GM15510 (cell line): ENCODE measurements at regions not wholly inside any gene's neighbourhood (a gene's known extent, or its start where the extent isn't known, plus 50 kb on each side); places are given as distances from the start of the nearest gene placed in this dataset.

Source experiments
- POLR2A ChIP-seq: IDR thresholded peaks from 3 replicates; pipeline ENCODE4 v1.6.1; 2011; ENCODE audit warnings: borderline replicate concordance; ENCODE audit not compliant: insufficient read length; ENCODE audit errors: extremely low read depth

DNA sequence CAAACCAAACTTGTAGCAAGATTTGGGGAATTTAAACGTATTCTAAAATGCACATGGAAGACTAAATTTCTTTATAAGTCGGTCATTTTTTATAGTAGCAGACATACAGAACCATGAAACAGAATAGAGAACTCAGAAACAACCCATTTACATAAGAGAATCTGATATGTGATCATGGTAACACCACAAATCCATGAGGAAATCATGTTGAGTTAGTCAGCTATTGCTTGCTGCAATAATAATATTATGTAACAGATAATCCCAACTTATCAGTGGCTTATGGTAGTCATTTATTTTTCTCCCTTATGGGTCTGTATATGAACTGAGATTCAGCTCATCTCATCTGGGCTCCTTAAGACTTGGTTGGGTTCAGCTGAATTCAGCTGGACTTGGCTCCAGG lies 103.4 kb upstream of the SERTAD2 start:
- no peak for TF ChIP-seq POLR2A

DNA sequence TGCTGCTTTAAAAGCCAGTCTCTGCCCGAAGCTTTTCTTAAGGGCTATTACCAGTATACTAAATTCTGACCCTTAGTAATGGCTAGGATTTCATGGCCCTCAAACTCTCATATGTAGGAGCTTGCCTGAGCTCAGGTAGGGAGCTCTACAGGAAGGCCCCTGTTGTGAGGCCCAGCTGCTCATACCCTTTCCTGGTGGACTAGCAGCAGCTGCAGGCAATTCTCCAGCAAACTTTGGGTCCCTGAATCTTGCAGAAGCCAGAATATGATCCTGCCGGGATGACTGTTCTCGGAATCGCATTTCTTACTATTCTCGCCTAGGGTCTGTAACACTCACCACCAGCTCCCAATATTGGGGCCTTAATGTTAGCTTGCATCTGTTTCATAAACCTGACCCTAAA lies 106.4 kb upstream of the SERTAD2 start:
- TF ChIP-seq POLR2A, result no peak

DNA sequence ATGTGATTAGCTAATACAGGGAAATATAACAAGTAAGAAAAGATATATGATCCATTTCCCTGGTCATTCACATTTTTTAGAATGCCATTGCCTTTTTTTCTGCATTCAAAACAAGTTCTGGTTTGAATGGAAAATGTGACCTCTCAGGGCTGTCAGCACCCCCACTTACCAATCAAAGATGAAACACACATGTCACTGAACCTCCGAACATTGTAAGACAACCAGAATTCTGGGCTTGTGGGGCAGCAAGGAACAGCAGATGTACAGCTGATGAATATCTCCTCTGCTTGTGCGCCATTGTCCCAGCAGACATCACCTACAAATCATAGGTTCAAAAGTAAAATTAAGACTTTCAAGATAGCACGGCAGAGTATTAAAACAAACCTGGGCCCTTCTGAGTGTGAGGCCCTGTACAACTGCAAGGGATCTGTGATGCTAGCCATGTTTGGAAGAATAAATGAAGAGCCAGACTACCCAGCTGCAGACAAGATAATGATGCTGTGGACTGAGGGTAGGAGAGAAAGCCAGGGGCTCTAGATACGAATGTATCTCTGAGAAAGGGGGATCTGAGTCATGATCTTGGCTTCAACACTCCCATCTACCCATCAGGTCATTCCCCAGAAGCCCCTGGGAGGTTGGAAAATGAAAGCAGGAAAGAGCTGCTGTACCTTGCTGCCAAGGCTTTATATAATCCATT lies 108.7 kb upstream of the SERTAD2 start:
- TF ChIP-seq POLR2A, result no peak

DNA sequence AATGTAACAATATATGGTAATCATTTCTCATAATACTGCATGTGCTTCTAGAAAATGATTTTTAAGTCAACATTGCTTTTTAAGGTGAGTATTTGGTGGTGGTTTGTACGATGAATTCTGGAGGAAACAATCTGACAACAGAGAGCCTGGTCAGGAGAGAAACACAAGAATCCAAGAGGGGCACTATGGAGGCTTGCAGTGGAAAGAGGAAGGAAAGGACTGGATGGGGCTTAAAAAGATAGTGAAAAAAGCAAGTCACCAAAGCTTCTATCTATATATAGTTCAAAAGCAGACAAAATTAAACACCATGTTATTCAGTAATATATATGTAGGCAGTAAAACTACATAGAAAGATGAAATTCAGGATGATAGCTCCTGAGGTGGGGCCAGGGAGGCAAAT lies 109.4 kb upstream of the SERTAD2 start:
- no peak for TF ChIP-seq POLR2A

DNA sequence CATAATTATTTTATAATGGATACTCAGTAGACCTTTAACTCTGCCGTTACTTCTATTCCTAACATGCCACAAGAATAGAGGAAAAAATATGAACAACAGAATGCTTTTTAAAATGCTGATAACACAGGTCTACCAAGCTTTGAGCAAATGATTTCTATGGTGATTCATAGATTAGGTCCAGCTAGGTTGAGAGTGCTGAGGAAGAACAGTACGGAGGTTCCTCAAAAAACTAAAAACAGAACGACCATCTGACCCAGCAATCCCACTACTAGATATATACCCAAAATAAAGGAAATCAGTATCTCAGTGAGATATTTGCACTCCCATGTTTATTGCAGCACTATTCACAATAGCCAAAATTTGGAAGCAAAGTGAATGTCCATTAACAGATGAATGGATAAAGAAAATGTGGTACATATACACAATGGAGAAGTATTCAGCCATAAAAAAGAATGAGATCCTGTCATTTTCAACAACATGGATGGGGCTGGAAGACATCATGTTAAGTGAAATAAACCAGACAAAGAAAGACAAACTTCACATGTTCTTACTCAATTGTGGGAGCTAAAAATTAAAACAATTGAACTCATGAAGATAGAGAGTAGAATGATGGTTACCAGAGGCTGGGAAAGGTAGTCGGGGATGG lies 111.6 kb upstream of the SERTAD2 start:
- TF ChIP-seq POLR2A, result no peak

DNA sequence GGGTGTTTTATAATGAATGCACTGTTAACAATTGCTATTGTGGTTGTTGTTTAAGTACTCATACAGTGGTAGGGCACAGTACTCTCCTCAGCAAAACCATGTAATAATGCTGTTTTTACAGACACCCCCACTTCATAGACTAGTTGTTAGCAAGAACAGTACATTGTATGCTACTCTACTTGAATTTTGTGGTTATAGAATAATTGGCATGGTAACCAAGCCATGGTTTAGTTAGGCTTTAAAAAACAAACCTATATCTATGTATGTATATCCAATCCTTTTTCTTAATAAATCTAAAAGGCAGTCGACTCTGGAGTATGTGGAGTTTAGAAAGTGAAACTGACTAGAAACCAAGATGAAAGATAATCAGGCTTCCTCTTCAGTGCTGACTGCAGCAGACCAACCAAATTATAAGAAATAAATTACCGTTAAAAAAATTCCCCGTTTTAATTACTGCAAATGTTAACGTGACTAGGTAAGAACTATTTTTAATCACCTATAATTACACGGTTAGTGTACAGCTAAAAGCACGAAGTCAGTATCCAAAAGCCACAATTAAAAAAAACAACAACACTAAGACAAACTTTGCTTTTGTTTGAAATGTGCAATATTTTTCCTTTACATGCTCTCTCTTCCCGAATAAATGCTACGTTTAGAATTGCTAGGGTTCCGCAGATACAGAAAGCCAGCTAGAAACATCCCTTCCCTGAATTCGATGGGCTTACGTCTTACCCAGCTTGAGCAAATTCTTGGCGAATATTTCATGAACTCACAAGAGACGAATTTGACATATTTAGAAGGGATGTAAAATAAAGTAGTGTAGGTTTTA lies 113.3 kb upstream of the SERTAD2 start:
- TF ChIP-seq POLR2A, result no peak

DNA sequence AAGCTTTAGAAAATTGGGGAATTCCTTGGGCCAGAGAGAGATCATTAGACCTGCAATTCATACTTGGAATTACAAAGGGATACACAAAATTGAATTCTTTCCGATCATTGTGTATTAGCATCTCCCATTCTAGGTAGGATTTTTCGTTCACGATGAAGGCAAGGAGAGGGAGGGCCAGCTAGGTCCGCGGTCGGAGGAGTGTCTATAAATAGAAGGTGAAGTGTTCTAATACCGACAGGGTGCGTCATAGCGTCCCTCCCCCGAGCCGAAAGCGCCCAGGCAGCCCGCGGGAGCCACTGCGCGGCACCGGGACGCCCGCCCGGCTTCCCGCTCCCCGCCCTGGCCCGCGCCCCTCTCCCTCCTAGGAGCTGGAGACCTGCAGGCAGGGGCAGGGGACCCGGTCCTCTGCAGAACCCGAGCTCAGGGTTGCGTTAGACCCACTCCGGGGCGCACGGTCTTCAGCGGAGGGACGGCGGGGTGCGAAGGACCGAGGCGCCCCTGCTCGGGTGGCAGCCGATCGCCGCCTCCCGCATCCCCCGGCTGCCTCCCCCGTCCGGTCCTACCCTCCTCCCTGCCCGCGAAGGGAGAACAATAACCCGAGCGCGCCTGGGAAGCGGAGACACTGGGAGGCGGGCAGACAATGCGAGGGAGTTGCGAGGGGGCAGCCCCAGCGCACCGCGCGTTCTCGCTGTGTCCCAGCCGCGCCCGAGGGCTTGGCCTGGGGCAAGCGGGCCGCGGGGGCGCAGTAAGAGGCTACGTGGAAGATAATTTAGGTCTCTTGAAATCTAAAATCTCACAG lies 114.2 kb upstream of the SERTAD2 start:
- peak; percentile 69 for TF ChIP-seq POLR2A

DNA sequence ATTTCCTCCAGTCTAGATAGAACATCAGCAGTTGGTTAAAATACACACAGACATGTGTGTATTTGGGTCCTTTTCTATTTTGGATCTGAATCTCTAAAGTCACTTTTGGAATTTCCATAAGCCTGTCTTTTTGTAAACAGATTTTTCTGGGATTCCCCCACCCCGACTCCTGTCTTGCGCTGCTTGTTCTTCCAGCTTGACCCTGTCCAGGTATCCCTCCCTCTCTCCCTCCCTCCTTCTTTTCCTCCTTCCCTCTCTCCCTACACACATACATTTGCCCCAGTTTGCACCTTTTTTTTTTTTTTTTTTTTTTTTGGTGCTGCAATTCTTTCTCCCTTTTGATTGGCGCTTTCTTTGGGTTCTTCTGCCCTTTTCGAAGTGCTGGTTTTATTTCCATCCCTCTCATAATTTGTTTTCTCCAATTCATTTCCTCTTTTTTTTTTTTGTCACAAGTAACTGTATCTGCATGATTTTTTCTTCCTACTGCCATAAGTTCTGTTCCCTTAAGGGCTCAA lies 114.8 kb upstream of the SERTAD2 start:
- no peak for TF ChIP-seq POLR2A

DNA sequence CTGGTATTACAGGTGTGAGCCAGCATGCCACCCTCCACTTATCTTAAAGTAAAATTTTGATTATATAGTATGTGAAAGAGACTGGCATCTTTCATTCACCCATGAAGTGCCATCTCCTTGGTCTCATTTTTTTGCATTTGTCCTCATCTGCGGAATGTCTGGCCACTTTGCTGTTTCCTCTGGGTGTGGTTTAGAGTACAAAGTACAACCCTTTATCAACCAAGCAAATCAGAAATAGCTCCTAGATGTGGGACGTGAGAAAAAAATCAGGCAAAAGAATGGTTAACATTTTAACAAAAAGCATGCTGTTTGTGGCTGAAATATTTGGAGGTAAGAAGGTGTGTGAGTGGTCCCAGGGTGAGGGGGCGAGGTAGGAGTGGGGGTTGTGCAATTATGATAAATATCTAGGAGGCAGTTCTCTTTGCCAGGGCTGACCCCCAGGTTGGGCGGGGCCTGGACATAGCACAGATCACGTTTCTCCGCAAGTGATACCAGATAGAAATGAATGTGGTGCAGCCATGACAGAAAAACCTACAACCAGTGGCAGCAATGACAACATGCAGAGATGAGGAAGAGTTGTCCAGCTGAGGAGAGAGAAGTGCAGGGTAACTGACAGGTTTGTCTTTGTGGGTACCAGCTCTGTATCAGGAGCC lies 115.8 kb upstream of the SERTAD2 start:
- no peak for TF ChIP-seq POLR2A

DNA sequence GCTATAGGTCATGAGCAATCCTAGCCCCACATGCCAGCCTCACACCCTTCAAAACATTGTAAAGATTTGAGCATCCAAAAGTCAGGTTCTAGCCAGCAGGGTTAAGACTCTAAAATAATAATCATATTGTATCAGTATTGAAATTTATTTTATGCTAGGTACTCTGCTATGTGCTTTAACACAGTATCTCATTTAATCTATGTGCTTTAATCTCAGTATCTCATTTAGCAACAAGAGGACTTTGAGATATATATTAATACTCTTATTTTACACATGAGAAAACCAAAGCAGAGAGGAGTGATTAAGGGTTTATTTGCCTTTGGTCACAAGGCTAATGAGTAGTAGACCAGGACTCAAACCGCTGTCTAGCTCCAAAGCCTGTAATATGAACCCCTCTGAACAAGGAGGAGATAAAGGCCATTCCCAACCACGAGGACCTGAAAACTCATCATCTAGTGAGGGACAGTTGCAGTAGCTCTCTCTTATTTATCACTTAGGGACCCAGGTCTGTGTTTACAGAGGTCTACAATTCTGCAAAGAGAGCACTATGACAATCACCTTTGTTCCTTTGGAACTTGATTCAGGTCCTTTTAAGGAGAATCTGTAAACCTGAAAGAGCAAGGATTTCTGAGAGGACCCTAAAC lies 116.5 kb upstream of the SERTAD2 start:
- TF ChIP-seq POLR2A, result no peak

DNA sequence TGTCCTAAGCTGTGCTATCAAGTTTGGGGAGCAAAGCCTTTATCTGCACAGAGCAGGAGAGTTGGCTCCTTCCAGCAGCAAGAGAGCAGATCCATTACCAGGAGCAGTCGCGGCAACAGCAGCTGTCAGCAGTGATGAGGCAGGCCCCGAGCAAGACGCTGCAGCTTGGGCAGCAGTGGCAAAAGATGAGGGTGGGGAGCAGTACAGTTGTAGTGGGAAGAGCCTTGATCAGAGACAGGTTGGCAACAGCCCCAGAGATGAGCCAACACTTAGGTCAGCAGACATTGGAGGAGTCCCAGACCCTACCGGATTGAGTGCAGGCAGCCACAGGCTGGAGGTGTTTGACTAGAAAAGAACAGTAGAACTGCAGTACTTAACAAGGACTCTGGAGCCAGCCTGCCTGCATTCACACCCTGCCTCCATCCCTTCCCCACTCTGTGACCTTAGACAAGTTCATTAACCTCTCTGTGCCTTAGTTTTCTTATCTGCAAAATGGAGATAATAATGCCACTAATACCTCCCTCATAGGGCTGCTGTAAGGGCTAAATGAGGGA lies 117.1 kb upstream of the SERTAD2 start:
- TF ChIP-seq POLR2A, result no peak

DNA sequence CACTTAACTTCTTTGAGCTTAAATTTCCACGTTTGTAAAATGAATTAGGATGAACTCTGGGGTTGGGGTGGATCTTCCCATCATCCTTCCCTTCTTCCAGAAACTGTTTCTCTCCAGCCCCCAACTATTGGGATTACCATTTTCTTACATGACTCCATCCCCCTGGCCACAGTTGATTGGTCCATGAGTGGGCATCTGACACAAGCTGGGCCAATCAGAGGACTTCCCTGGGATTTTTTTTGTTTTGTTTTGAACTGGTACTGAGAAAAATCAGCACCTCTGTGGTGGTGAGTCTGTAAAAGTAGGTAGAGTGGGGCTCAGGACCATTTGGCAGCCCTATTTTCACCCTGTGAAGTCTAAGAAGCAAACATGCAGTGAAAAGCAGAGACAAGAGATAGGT lies 118.0 kb upstream of the SERTAD2 start:
- no peak for TF ChIP-seq POLR2A

DNA sequence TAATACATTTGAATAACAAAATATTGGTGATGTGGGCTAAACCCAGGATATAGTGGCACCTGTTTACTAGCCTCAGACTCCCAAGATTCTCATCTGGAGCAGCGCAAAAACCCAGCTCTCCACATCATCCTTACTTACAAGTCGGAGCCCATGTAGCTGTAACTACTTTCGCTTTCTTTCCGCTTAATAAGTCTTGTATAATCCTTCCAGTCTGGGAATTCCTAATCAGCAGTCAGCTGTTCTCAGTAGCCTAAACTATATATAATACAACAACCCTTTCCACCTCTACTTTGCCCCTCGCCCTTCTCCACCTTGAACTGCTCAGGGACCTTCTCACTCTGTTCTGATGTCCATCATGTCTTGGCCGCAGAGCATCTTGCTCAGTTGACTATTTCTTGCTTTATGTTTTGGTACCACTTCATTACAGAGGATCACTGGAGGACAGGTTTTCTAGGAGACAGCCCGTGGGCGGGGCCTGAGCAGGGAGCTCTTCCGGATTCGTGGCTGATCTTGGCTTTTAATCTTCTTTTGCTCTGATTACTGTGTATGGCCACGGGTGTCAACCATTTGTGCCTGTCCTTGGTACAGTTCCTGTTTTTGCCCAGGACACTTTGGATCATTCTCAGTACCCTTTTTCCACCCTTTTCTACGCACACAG lies 119.9 kb upstream of the SERTAD2 start:
- TF ChIP-seq POLR2A, result no peak
